SK-N-SH (cell line): ENCODE measurements at regions not wholly inside any gene's neighbourhood (a gene's known extent, or its start where the extent isn't known, plus 50 kb on each side); places are given as distances from the start of the nearest gene placed in this dataset.

ENCODE experiments used
- CTCF ChIA-PET: fragments of 300-600, 350-600 bp; formaldehyde crosslinking; extraction: SDS; loops from one replicate; lab custom pipeline; 2021; lab: Yijun Ruan, JAX
- POLR2A ChIA-PET: fragments of 350-600 bp; sonication (Branson Sonifier 250); formaldehyde crosslinking; extraction: SDS; loops from one replicate; lab custom pipeline; 2020; ENCODE audit warnings: antibody characterized with exemption, inconsistent platforms; lab: Yijun Ruan, JAX
- DNase-seq: peaks from one replicate; pipeline ENCODE4 v3.0.0; 2012
- H2AFZ ChIP-seq: fragments of 200-600 bp; sonication (generic); 2 replicates; pipeline ENCODE4 v1.8.1; 2016; ENCODE audit warnings: antibody characterized with exemption, mild to moderate bottlenecking, low read depth
- H3F3A ChIP-seq: fragments of 200-600 bp; sonication (generic); replicated peaks from 2 replicates; pipeline ENCODE3; 2016; ENCODE audit warnings: antibody characterized with exemption, mild to moderate bottlenecking; ENCODE audit not compliant: insufficient read depth
- H3K27ac ChIP-seq, 2 experiments: fragments of 200-500 bp in 1 of 2; fragments of 200-600 bp in 1 of 2; sonication (Bioruptor generic) in 1 of 2; sonication (generic), shearing (Covaris generic) in 1 of 2; 2 replicates each; pipeline versions ENCODE4 v1.5.1 to v1.6.1; 2014 to 2016; ENCODE audit warnings: low read depth in 2 of 2, inconsistent platforms in 1 of 2, low read length in 1 of 2, mild to moderate bottlenecking in 1 of 2, mixed read lengths in 1 of 2
- H3K27me3 ChIP-seq: fragments of 200-600 bp; sonication (generic), shearing (Covaris generic); 2 replicates; pipeline ENCODE4 v1.6.1; 2016; ENCODE audit warnings: mixed run types; ENCODE audit not compliant: insufficient read depth
- H3K36me3 ChIP-seq, 2 experiments: fragments of 200-500 bp in 1 of 2; fragments of 200-600 bp in 1 of 2; sonication (Bioruptor generic) in 1 of 2; sonication (generic) in 1 of 2; replicated peaks in 1 of 2; 2 replicates each; pipeline versions ENCODE3 to v1.5.1; 2014 to 2016; ENCODE audit warnings: low read length in 1 of 2, mild to moderate bottlenecking in 1 of 2; ENCODE audit not compliant: insufficient read depth in 2 of 2, control insufficient read depth in 1 of 2
- H3K4me1 ChIP-seq, 2 experiments: fragments of 200-500 bp in 1 of 2; fragments of 200-600 bp in 1 of 2; sonication (Bioruptor generic) in 1 of 2; sonication (generic), shearing (Covaris generic) in 1 of 2; 2 replicates each; pipeline versions ENCODE4 v1.5.1 to v1.6.1; 2014 to 2016; ENCODE audit warnings: low read depth in 1 of 2, low read length in 1 of 2, mixed run types in 1 of 2; ENCODE audit not compliant: insufficient read depth in 2 of 2, control insufficient read depth in 1 of 2
- H3K4me2 ChIP-seq: fragments of 200-600 bp; sonication (generic), shearing (Covaris generic); 2 replicates; pipeline ENCODE4 v1.6.1; 2017; ENCODE audit warnings: mixed run types
- H3K4me3 ChIP-seq, 2 experiments: fragments of 200-500 bp in 1 of 2; fragments of 200-600 bp in 1 of 2; sonication (Bioruptor generic) in 1 of 2; sonication (generic), shearing (Covaris generic) in 1 of 2; 2 replicates each; pipeline versions ENCODE4 v1.5.1 to v1.8.1; 2014 to 2016; ENCODE audit warnings: low read depth in 2 of 2, inconsistent platforms in 1 of 2, low read length in 1 of 2, mild to moderate bottlenecking in 1 of 2, mixed read lengths in 1 of 2, moderate library complexity in 1 of 2
- H3K79me2 ChIP-seq: fragments of 200-600 bp; sonication (generic); 2 replicates; pipeline ENCODE4 v1.8.1; 2017; ENCODE audit warnings: mild to moderate bottlenecking; ENCODE audit not compliant: insufficient read depth
- H3K9ac ChIP-seq: fragments of 200-600 bp; sonication (generic); 2 replicates; pipeline ENCODE4 v1.6.1; 2017; ENCODE audit warnings: mixed run types
- H3K9me2 ChIP-seq: fragments of 200-600 bp; sonication (generic); 2 replicates; pipeline ENCODE4 v1.6.1; 2017; ENCODE audit warnings: mixed run types
- H3K9me3 ChIP-seq: fragments of 200-600 bp; sonication (generic); 2 replicates; pipeline ENCODE4 v1.6.1; 2017; ENCODE audit warnings: mixed run types, mild to moderate bottlenecking, moderate library complexity
- H4K20me1 ChIP-seq: fragments of 200-600 bp; sonication (generic); 2 replicates; pipeline ENCODE4 v1.6.1; 2017; ENCODE audit warnings: mild to moderate bottlenecking, mixed run types; ENCODE audit not compliant: insufficient read depth
- CHD2 ChIP-seq: fragments of 150-350 bp; IDR thresholded peaks from 2 replicates; pipeline ENCODE4 v1.6.1; 2018; ENCODE audit warnings: low read length; ENCODE audit not compliant: partially characterized antibody
- ELF1 ChIP-seq: IDR thresholded peaks from 2 replicates; pipeline ENCODE4 v1.4.0; 2012
- EZH2phosphoT487 ChIP-seq: fragments of 200-600 bp; sonication (generic); IDR thresholded peaks from 2 replicates; pipeline ENCODE4 v1.6.1; 2017; ENCODE audit warnings: low read depth, mixed run types, mild to moderate bottlenecking, antibody characterized with exemption, moderate library complexity, borderline replicate concordance
- FOXM1 ChIP-seq: IDR thresholded peaks from 2 replicates; pipeline ENCODE4 v1.4.0; 2012; ENCODE audit warnings: low read depth, mild to moderate bottlenecking
- GABPA ChIP-seq: IDR thresholded peaks from 2 replicates; pipeline ENCODE4 v1.4.0; 2012; ENCODE audit warnings: low read depth, mild to moderate bottlenecking
- GATA2 ChIP-seq: sonication (generic); formaldehyde crosslinking; IDR thresholded peaks from 2 replicates; pipeline ENCODE4 v1.5.0; 2020; ENCODE audit warnings: mild to moderate bottlenecking, missing genetic modification reagents
- IRF3 ChIP-seq: fragments of 150-350 bp; IDR thresholded peaks from 2 replicates; pipeline ENCODE4 v1.6.1; 2016; ENCODE audit warnings: mild to moderate bottlenecking, low read depth, low read length
- JUND ChIP-seq: IDR thresholded peaks from 2 replicates; pipeline ENCODE4 v1.4.0; 2012
- MAX ChIP-seq: IDR thresholded peaks from 2 replicates; pipeline ENCODE4 v1.4.0; 2012; ENCODE audit warnings: low read depth
- MEF2A ChIP-seq: IDR thresholded peaks from 2 replicates; pipeline ENCODE4 v1.4.0; 2012; ENCODE audit warnings: low read depth, borderline replicate concordance
- NRF1 ChIP-seq: IDR thresholded peaks from 2 replicates; pipeline ENCODE4 v1.6.1; 2012; ENCODE audit warnings: low read depth, mild to moderate bottlenecking, low read length
- RAD21 ChIP-seq: IDR thresholded peaks from 2 replicates; pipeline ENCODE4 v1.6.1; 2012; ENCODE audit warnings: mild to moderate bottlenecking, low read length
- RCOR1 ChIP-seq: fragments of 150-350 bp; IDR thresholded peaks from 2 replicates; pipeline ENCODE4 v1.6.1; 2017; ENCODE audit warnings: antibody characterized with exemption, low read length
- SIN3A ChIP-seq: IDR thresholded peaks from 2 replicates; pipeline ENCODE4 v1.6.1; 2012; ENCODE audit warnings: low read depth, mild to moderate bottlenecking, low read length, moderate library complexity, borderline replicate concordance
- SMC3 ChIP-seq: IDR thresholded peaks from 2 replicates; pipeline ENCODE4 v1.6.1; 2012; ENCODE audit warnings: low read depth, low read length, improper control_type of control experiment
- TAF1 ChIP-seq: IDR thresholded peaks from 2 replicates; pipeline ENCODE4 v1.6.1; 2012; ENCODE audit warnings: low read depth, mild to moderate bottlenecking, low read length, moderate library complexity, borderline replicate concordance
- TEAD4 ChIP-seq: IDR thresholded peaks from 2 replicates; pipeline ENCODE4 v1.4.0; 2012; ENCODE audit warnings: mild to moderate bottlenecking, borderline replicate concordance; ENCODE audit not compliant: insufficient read depth
- USF1 ChIP-seq: IDR thresholded peaks from 2 replicates; pipeline ENCODE4 v1.4.0; 2012; ENCODE audit warnings: low read depth, borderline replicate concordance
- WGBS: methylation state at CpG from one replicate; pipeline ENCODE4 v1.1.6; 2017; ENCODE audit warnings: low lambda C conversion rate; 5-methylcytosine and 5-hydroxymethylcytosine counted together
- TF ChIP-seq, protein P1 (sequence below): fragments of 200-600 bp; sonication (generic); IDR thresholded peaks from 2 replicates; pipeline ENCODE4 v1.6.1; 2017; ENCODE audit warnings: antibody characterized with exemption, mild to moderate bottlenecking, moderate library complexity
- TF ChIP-seq, protein P2 (sequence below): IDR thresholded peaks from 2 replicates; pipeline ENCODE4 v1.6.1; 2012; ENCODE audit warnings: mild to moderate bottlenecking, low read depth, low read length, moderate library complexity

DNA sequence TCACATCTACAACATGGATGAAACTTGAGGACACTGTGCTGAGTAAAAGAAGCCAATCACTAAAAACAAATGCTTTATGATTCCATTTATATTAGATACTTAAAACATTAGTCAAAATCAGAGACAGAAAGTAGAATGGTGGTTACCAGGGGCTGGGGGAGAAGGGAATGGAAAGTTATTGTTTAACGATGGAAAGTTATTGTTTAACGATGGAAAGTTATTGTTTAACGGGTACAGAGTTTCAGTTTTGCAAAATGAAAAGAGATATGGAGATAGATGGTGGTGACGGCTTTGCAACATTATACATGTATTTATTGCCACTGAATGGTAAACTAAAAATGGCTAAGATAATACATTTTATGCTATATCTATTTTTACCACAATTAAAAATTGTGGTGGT is 160.6 kb downstream of the TUBA3C start:
- DNase-seq = no peak
- Histone ChIP-seq H3K9me2 (no peaks in the 10 kb centered on the region), H3K27me3 (no peaks in the 10 kb centered on the region)
- TF ChIP-seq CHD2 (no peak), ELF1 (no peak), EZH2phosphoT487 (no peak), TEAD4 (no peak), JUND (no peak), IRF3 (no peak), SIN3A (no peak), SMC3 (no peak), RCOR1 (no peak), RAD21 (no peak), GABPA (no peak), NRF1 (no peak), GATA2 (CRISPR knock-in tag) (no peak), USF1 (no peak), MEF2A (no peak), TAF1 (no peak), MAX (no peak), FOXM1 (no peak)
- TF ChIP-seq, protein P1, sequence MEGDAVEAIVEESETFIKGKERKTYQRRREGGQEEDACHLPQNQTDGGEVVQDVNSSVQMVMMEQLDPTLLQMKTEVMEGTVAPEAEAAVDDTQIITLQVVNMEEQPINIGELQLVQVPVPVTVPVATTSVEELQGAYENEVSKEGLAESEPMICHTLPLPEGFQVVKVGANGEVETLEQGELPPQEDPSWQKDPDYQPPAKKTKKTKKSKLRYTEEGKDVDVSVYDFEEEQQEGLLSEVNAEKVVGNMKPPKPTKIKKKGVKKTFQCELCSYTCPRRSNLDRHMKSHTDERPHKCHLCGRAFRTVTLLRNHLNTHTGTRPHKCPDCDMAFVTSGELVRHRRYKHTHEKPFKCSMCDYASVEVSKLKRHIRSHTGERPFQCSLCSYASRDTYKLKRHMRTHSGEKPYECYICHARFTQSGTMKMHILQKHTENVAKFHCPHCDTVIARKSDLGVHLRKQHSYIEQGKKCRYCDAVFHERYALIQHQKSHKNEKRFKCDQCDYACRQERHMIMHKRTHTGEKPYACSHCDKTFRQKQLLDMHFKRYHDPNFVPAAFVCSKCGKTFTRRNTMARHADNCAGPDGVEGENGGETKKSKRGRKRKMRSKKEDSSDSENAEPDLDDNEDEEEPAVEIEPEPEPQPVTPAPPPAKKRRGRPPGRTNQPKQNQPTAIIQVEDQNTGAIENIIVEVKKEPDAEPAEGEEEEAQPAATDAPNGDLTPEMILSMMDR = no peak
- TF ChIP-seq, protein P2, sequence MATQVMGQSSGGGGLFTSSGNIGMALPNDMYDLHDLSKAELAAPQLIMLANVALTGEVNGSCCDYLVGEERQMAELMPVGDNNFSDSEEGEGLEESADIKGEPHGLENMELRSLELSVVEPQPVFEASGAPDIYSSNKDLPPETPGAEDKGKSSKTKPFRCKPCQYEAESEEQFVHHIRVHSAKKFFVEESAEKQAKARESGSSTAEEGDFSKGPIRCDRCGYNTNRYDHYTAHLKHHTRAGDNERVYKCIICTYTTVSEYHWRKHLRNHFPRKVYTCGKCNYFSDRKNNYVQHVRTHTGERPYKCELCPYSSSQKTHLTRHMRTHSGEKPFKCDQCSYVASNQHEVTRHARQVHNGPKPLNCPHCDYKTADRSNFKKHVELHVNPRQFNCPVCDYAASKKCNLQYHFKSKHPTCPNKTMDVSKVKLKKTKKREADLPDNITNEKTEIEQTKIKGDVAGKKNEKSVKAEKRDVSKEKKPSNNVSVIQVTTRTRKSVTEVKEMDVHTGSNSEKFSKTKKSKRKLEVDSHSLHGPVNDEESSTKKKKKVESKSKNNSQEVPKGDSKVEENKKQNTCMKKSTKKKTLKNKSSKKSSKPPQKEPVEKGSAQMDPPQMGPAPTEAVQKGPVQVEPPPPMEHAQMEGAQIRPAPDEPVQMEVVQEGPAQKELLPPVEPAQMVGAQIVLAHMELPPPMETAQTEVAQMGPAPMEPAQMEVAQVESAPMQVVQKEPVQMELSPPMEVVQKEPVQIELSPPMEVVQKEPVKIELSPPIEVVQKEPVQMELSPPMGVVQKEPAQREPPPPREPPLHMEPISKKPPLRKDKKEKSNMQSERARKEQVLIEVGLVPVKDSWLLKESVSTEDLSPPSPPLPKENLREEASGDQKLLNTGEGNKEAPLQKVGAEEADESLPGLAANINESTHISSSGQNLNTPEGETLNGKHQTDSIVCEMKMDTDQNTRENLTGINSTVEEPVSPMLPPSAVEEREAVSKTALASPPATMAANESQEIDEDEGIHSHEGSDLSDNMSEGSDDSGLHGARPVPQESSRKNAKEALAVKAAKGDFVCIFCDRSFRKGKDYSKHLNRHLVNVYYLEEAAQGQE = no peak
- TF ChIP-seq, all 33 proteins: peak for 0
- WGBS = under 1% methylated on average over 4 of the region's 4 CpGs
- Histone ChIP-seq H3K27ac (no peak overlapping the region), H3K9ac (no peak overlapping the region), H2AFZ (no peak overlapping the region), H3K4me1 (no peaks in the 10 kb centered on the region), H3K4me3 (no peak overlapping the region), H4K20me1 (no peaks in the 10 kb centered on the region), H3K9me3 (no peaks in the 10 kb centered on the region), H3F3A (no peaks in the 10 kb centered on the region), H3K4me2 (no peak overlapping the region), H3K79me2 (no peaks in the 10 kb centered on the region), H3K36me3 (no peaks in the 10 kb centered on the region)
- ChIA-PET POLR2A (no interaction called here), CTCF (no interaction called here)
